BJ (cell line): ENCODE measurements at regions not wholly inside any gene's neighbourhood (a gene's known extent, or its start where the extent isn't known, plus 50 kb on each side); places are given as distances from the start of the nearest gene placed in this dataset.

Source experiments
- CTCF ChIA-PET: fragments of 350-600 bp; formaldehyde crosslinking; extraction: SDS; loops from one replicate; lab custom pipeline; 2021; ENCODE audit warnings: antibody characterized with exemption, inconsistent platforms; lab: Yijun Ruan, JAX
- POLR2A ChIA-PET: fragments of 300-600 bp; sonication (Branson Sonifier 250); formaldehyde crosslinking; extraction: SDS; loops from one replicate; lab custom pipeline; 2021; ENCODE audit warnings: antibody characterized with exemption; lab: Charles Lee
- DNase-seq: peaks from one replicate; pipeline ENCODE4 v3.0.0-alpha.2; 2011; ENCODE audit warnings: low read depth
- H3K27me3 ChIP-seq: 2 replicates; pipeline ENCODE4 v1.6.0; 2011; ENCODE audit warnings: low read length; ENCODE audit not compliant: control insufficient read depth, insufficient read depth
- H3K36me3 ChIP-seq: 2 replicates; pipeline ENCODE4 v1.5.1; 2011; ENCODE audit warnings: low read length; ENCODE audit not compliant: control insufficient read depth, insufficient read depth
- H3K4me3 ChIP-seq: 2 replicates; pipeline ENCODE4 v1.5.1; 2011; ENCODE audit warnings: low read depth, mild to moderate bottlenecking, control low read depth, low read length
- CTCF ChIP-seq: IDR thresholded peaks from 2 replicates; pipeline ENCODE4 v1.5.1; 2011; ENCODE audit warnings: low read depth, mild to moderate bottlenecking, control low read depth, inconsistent platforms, low read length, moderate library complexity; ENCODE audit not compliant: insufficient read depth

- H3K27me3 ChIP-seq = no peaks in the 10 kb centered on the region
- no peak for DNase-seq
- POLR2A ChIA-PET = no interaction called here
- no peaks in the 10 kb centered on the region for H3K36me3 ChIP-seq
- TF ChIP-seq CTCF = no peak
- no peak overlapping the region for H3K4me3 ChIP-seq
- CTCF ChIA-PET = no interaction called here
Observed at GRCh38 chr7:115499956-115500355, 530.6 kb downstream of the TFEC start.

DNA sequence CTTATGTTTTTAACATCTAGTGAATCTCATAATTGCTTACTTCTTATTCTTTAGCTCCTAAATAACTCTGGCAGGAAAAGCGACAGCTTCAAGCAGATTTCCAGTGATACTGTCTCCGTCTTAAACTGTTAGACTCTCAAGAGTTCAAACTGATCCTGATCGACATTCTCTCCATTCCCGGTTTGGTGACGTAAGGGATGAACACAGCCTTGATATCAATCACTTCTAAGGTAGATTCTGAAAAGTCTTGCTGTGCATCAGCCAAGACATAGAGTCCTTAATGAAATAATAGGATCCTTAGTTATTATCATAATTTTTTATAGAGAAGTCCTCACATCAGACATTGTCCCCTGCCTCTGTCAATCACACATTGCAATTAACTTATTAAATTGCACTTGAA lies 534.6 kb downstream of the TFEC start:
- CTCF ChIA-PET = no interaction called here
- POLR2A ChIA-PET = no interaction called here
- no peak for DNase-seq
- no peak for TF ChIP-seq CTCF
- Histone ChIP-seq H3K36me3 (no peaks in the 10 kb centered on the region), H3K4me3 (no peak overlapping the region), H3K27me3 (no peaks in the 10 kb centered on the region)

- no peaks in the 10 kb centered on the region for H3K27me3 ChIP-seq
- TF ChIP-seq CTCF = no peak
- ChIA-PET POLR2A (interaction anchor here (0.7 kb wide), 1 partner anchor 39 kb away, joined by 3 read pairs; no protein-coding TSS in a partner anchor), CTCF (interaction anchor here (0.9 to 1.1 kb wide), 2 partner anchors 11 to 16 kb away, joined by 3 read pairs; no protein-coding TSS in a partner anchor)
- no peak overlapping the region for H3K4me3 ChIP-seq
- no peaks in the 10 kb centered on the region for H3K36me3 ChIP-seq
- DNase-seq = no peak
Observed at GRCh38 chr7:115494529-115495147, 535.9 kb downstream of the TFEC start.

- ChIA-PET CTCF (interaction anchor here (1.0 kb wide), 1 partner anchor 16 kb away, joined by 4 read pairs; no protein-coding TSS in a partner anchor), POLR2A (no interaction called here)
- Histone ChIP-seq H3K4me3 (no peak overlapping the region), H3K36me3 (no peaks in the 10 kb centered on the region), H3K27me3 (no peaks in the 10 kb centered on the region)
- DNase-seq = no peak
- no peak for TF ChIP-seq CTCF
Observed at GRCh38 chr7:115493381-115493780, 537.2 kb downstream of the TFEC start.

- ChIA-PET CTCF (no interaction called here), POLR2A (no interaction called here)
- no peak for DNase-seq
- H3K36me3 ChIP-seq = no peaks in the 10 kb centered on the region
- TF ChIP-seq CTCF = no peak
- no peak overlapping the region for H3K4me3 ChIP-seq
- H3K27me3 ChIP-seq = no peaks in the 10 kb centered on the region
Observed at GRCh38 chr7:115491744-115492380, 538.7 kb downstream of the TFEC start.
